ENCODE measurements at regions not wholly inside any gene's neighbourhood (a gene's known extent, or its start where the extent isn't known, plus 50 kb on each side); places are given as distances from the start of the nearest gene placed in this dataset.

DNA sequence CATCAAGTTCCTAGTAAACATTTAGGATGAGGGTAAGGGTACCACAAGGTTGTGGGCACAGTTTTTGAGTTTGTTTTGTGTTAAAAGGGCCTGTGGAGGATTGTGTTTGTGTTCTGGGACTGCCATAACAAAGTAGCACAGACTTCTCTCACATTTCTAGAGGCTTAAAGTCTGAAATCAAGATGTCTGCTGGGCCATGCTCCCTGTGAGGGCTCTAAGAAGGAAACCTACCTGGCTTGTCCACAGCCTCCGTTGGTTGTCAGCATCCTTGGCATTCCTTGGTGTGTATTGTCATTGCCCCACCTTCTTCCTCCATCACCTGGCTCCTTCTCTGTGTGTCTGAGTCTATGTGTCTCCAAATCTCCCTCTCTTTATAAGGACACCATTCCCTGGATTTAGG, 808.1 kb upstream of the RBFOX1 start:
- intact Hi-C loops (cut with DNase I; ENCODE audit: low total_unique reads): no loop called here
- no peak overlapping the region for H3K27ac ChIP-seq
- no peak for DNase-seq
- WGBS, 2 donors: 73 to 80% methylated on average over 1 of the region's 1 CpG
- H3K4me1 ChIP-seq: no peaks in the 10 kb centered on the region
- no peak overlapping the region for H3K4me3 ChIP-seq
- no peaks in the 10 kb centered on the region for H3K36me3 ChIP-seq (ENCODE audit: low read depth, missing control alignments)
- H3K27me3 ChIP-seq: no peaks in the 10 kb centered on the region
- no peaks in the 10 kb centered on the region for H3K9me3 ChIP-seq
- TF ChIP-seq, protein P1, sequence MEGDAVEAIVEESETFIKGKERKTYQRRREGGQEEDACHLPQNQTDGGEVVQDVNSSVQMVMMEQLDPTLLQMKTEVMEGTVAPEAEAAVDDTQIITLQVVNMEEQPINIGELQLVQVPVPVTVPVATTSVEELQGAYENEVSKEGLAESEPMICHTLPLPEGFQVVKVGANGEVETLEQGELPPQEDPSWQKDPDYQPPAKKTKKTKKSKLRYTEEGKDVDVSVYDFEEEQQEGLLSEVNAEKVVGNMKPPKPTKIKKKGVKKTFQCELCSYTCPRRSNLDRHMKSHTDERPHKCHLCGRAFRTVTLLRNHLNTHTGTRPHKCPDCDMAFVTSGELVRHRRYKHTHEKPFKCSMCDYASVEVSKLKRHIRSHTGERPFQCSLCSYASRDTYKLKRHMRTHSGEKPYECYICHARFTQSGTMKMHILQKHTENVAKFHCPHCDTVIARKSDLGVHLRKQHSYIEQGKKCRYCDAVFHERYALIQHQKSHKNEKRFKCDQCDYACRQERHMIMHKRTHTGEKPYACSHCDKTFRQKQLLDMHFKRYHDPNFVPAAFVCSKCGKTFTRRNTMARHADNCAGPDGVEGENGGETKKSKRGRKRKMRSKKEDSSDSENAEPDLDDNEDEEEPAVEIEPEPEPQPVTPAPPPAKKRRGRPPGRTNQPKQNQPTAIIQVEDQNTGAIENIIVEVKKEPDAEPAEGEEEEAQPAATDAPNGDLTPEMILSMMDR (IDR thresholded peaks at IDR 0.05): no peak
- no peak for TF ChIP-seq POLR2A (IDR thresholded peaks at IDR 0.05)

DNA sequence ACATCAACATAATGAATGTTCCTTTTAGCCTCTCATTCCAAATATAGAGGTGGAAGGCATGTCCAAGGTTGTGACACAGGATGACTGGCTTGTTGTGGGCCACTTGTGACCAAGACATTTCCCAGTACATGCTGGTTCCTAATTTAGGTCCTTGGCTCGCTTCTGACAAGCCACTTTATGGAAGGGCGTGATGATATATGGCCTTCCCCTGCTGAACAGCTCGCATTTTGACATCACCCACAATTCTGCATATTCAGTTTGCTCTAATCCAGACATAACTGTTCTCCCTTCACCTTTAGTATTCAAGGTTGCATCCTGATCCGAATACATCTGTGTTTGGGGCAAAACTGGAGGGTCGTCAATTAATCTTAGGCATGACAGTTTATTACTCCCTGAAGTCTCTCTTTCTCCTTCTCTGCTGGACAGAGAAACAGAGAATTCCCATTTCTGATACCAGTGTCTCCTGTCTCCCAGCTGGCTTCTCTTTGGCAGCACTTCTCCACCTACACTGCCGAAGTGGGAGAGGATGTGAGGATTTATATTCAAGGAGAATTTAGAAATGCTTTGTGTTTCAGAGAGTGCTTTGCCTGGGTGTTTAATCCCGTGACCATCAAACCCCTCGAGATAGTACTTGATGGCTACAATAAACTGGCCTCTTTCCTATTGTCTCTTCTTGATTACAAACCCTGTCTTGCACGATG, 815.5 kb upstream of the RBFOX1 start:
- Histone ChIP-seq H3K9me3 (no peaks in the 10 kb centered on the region), H3K4me1 (no peaks in the 10 kb centered on the region), H3K27me3 (no peaks in the 10 kb centered on the region), H3K4me3 (no peak overlapping the region), H3K36me3 (ENCODE audit: low read depth, missing control alignments) (no peaks in the 10 kb centered on the region), H3K27ac (no peak overlapping the region)
- WGBS, 2 donors: 57 to 59% methylated on average over 9 of the region's 9 CpGs
- intact Hi-C loops (cut with DNase I; ENCODE audit: low total_unique reads): no loop called here
- TF ChIP-seq, protein P1 (IDR thresholded peaks at IDR 0.05): no peak
- no peak for TF ChIP-seq POLR2A (IDR thresholded peaks at IDR 0.05)
- DNase-seq: no peak

DNA sequence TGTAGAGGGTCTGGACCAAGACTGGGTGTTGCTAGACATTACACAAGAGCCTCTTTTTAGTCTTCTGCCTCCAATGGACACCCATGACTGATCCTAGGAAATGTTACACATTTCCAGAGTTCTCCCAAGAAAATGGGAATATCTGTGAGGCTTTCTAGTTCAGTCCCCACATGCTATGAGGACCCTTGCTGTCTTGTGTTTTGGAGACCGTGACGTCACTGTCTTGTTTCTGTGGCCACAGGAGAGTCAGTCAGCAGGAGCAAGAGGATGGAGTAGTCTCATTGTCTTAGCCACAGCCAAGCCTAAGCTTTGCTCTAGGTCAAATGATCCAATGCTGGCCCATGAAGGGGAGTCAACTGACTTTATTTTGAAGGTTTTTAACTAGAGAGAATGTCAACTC, 820.1 kb upstream of the RBFOX1 start:
- TF ChIP-seq, protein P1 (IDR thresholded peaks at IDR 0.05): no peak
- TF ChIP-seq POLR2A (IDR thresholded peaks at IDR 0.05): no peak
- Histone ChIP-seq H3K9me3 (no peaks in the 10 kb centered on the region), H3K4me1 (no peaks in the 10 kb centered on the region), H3K4me3 (no peak overlapping the region), H3K27ac (no peak overlapping the region), H3K27me3 (no peaks in the 10 kb centered on the region), H3K36me3 (ENCODE audit: low read depth, missing control alignments) (no peaks in the 10 kb centered on the region)
- no peak for DNase-seq
- intact Hi-C loops (cut with DNase I; ENCODE audit: low total_unique reads): no loop called here
- 80 to 83% methylated on average over 2 of the region's 2 CpGs for WGBS, 2 donors

DNA sequence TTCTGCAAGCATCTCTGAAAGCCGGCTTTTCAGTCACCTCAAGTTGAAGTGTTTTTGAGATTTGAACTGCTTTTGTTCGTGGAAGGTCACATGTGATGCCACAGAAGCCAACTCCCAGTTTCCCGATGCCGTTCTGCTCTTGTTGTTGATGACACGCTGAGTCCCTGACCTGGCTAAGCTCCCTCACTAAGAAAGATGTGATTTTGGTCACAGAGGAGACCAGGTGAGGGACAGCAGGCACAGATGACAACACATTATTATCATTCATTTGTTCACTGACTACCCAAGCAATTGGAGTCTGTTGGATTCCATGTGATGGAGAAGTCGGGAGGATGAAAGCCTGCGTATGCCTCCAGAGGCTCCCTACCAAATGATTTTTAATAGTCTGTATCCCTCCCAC, 822.4 kb upstream of the RBFOX1 start:
- DNase-seq: no peak
- H3K9me3 ChIP-seq: no peaks in the 10 kb centered on the region
- TF ChIP-seq, protein P1 (IDR thresholded peaks at IDR 0.05): no peak
- no peak for TF ChIP-seq POLR2A (IDR thresholded peaks at IDR 0.05)
- WGBS, 2 donors: 76 to 88% methylated on average over 7 of the region's 7 CpGs
- no peak overlapping the region for H3K4me3 ChIP-seq
- intact Hi-C loops (cut with DNase I; ENCODE audit: low total_unique reads): no loop called here
- no peaks in the 10 kb centered on the region for H3K27me3 ChIP-seq
- no peak overlapping the region for H3K27ac ChIP-seq
- no peaks in the 10 kb centered on the region for H3K36me3 ChIP-seq (ENCODE audit: low read depth, missing control alignments)
- no peaks in the 10 kb centered on the region for H3K4me1 ChIP-seq

DNA sequence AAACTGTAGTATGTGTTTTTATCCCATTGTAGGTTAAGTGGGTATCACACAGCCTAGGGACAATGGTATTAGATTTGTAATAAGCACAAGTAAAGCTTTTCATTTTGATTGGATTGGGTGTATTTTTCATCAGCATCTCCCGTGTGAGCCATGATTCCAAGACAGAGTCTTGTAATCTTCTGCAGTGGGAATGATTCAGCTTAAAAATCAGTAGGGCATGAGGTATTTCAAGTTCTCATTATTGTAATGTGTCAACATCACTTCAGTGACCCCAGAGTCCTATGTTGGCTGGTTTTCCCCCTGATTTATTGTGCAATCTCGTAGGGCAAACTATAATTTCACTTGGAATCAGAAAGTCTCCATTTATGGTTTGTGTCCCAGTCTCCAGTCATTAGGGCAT, 833.2 kb upstream of the RBFOX1 start:
- 51 to 57% methylated on average over 2 of the region's 2 CpGs for WGBS, 2 donors
- H3K36me3 ChIP-seq (ENCODE audit: low read depth, missing control alignments): no peaks in the 10 kb centered on the region
- H3K4me3 ChIP-seq: no peak overlapping the region
- H3K9me3 ChIP-seq: no peaks in the 10 kb centered on the region
- intact Hi-C loops (cut with DNase I; ENCODE audit: low total_unique reads): no loop called here
- H3K4me1 ChIP-seq: no peaks in the 10 kb centered on the region
- no peak overlapping the region for H3K27ac ChIP-seq
- TF ChIP-seq POLR2A (IDR thresholded peaks at IDR 0.05): no peak
- TF ChIP-seq, protein P1 (IDR thresholded peaks at IDR 0.05): no peak
- no peak for DNase-seq
- no peaks in the 10 kb centered on the region for H3K27me3 ChIP-seq
